HCT116 (cell line): ENCODE measurements at regions not wholly inside any gene's neighbourhood (a gene's known extent, or its start where the extent isn't known, plus 50 kb on each side); places are given as distances from the start of the nearest gene placed in this dataset.

Source experiments
- ATAC-seq: fragments of 200-7000 bp; cut with Tn5 transposase; 2 replicates; pipeline ENCODE4 v1.9.1; 2020; ENCODE audit warnings: mild to moderate bottlenecking, moderate library complexity
- BruUV-seq: library from RNA; stranded (reverse); fragments of 400-500 nt; replicated peaks from 2 replicates; lab custom pipeline; 2021; lab: Mats Ljungman, UMichigan
- CTCF ChIA-PET: fragments of 300-600 bp; sonication (Branson Sonifier 250); formaldehyde crosslinking; loops from one replicate; lab custom pipeline; 2021; ENCODE audit warnings: antibody characterized with exemption; lab: Charles Lee
- POLR2A ChIA-PET: fragments of 300-600, 350-600 bp; sonication (Branson Sonifier 250); formaldehyde crosslinking; loops from one replicate; lab custom pipeline; 2021; ENCODE audit warnings: antibody characterized with exemption; lab: Charles Lee
- RAD21 ChIA-PET, 2 experiments: fragments of 300-600 bp; sonication (Branson Sonifier 250); formaldehyde crosslinking; loops; one replicate each; lab custom pipeline; 2023; ENCODE audit warnings: low total read pairs in 2 of 2; ENCODE audit not compliant: uncharacterized antibody in 2 of 2, unreplicated experiment in 2 of 2, low non-redundant PET in 1 of 2; lab: Charles Lee
- DNase-seq: peaks from one replicate; pipeline ENCODE4 v3.0.0-alpha.2; 2010; ENCODE audit warnings: low read depth, low spot score
- H2AFZ ChIP-seq: fragments of 200-600 bp; shearing (Covaris generic), sonication (generic); 2 replicates; pipeline ENCODE4 v1.6.1; 2017; ENCODE audit warnings: low read depth, mixed run types, mixed read lengths, antibody characterized with exemption, low read length; ENCODE audit not compliant: poor library complexity, severe bottlenecking
- H3K27ac ChIP-seq: 2 replicates; pipeline ENCODE4 v1.5.1; 2012; ENCODE audit warnings: low read depth, low read length
- H3K27me3 ChIP-seq: fragments of 200-600 bp; sonication (generic); 2 replicates; pipeline ENCODE4 v1.6.1; 2016; ENCODE audit warnings: mixed run types, low read length, mixed read lengths; ENCODE audit not compliant: insufficient read depth
- H3K36me3 ChIP-seq, 2 experiments: fragments of 200-500 bp in 1 of 2; fragments of 200-600 bp in 1 of 2; sonication (Bioruptor generic) in 1 of 2; sonication (generic) in 1 of 2; 2 replicates each; pipeline versions ENCODE4 v1.5.1 to v1.6.1; 2014 to 2016; ENCODE audit warnings: low read length in 2 of 2, inconsistent platforms in 1 of 2, mixed read lengths in 1 of 2, mixed run types in 1 of 2; ENCODE audit not compliant: insufficient read depth in 2 of 2, control insufficient read depth in 1 of 2
- H3K4me1 ChIP-seq, 2 experiments: fragments of 200-600 bp in 1 of 2; sonication (generic) in 1 of 2; 2 replicates each; pipeline versions ENCODE4 v1.5.1 to v1.6.1; 2012 to 2017; ENCODE audit warnings: low read length in 2 of 2, inconsistent platforms in 1 of 2, mild to moderate bottlenecking in 1 of 2, mixed read lengths in 1 of 2, mixed run types in 1 of 2, moderate library complexity in 1 of 2; ENCODE audit not compliant: insufficient read depth in 2 of 2, control insufficient read depth in 1 of 2
- H3K4me2 ChIP-seq: fragments of 200-600 bp; sonication (generic); 2 replicates; pipeline ENCODE4 v1.6.1; 2017; ENCODE audit warnings: mixed run types, low read length, mixed read lengths
- H3K4me3 ChIP-seq, 2 experiments: fragments of 200-600 bp in 1 of 2; sonication (generic) in 1 of 2; replicated peaks in 1 of 2; 2 replicates each; pipeline ENCODE4 v1.5.1; 2011 to 2016; ENCODE audit warnings: low read length in 2 of 2, control low read depth in 1 of 2, low read depth in 1 of 2, mild to moderate bottlenecking in 1 of 2, mixed read lengths in 1 of 2, mixed run types in 1 of 2
- H3K79me2 ChIP-seq: fragments of 200-600 bp; sonication (generic); 2 replicates; pipeline ENCODE4 v1.6.1; 2017; ENCODE audit warnings: mild to moderate bottlenecking, mixed run types, low read length, moderate library complexity, mixed read lengths; ENCODE audit not compliant: insufficient read depth
- H3K9ac ChIP-seq: fragments of 200-600 bp; sonication (generic); 2 replicates; pipeline ENCODE4 v1.6.1; 2016; ENCODE audit warnings: low read length, mixed read lengths
- H3K9me2 ChIP-seq: fragments of 200-600 bp; sonication (generic), shearing (Covaris generic); 2 replicates; pipeline ENCODE4 v1.6.1; 2017; ENCODE audit warnings: mixed run types, mild to moderate bottlenecking, moderate library complexity; ENCODE audit not compliant: insufficient read depth
- H3K9me3 ChIP-seq, 2 experiments: fragments of 200-500 bp in 1 of 2; fragments of 200-600 bp in 1 of 2; sonication (Bioruptor generic) in 1 of 2; sonication (generic) in 1 of 2; 2 replicates each; pipeline ENCODE4 v1.6.1; 2014 to 2017; ENCODE audit warnings: low read length in 2 of 2, mixed read lengths in 2 of 2, inconsistent platforms in 1 of 2, low read depth in 1 of 2, mild to moderate bottlenecking in 1 of 2, mixed run types in 1 of 2, moderate library complexity in 1 of 2; ENCODE audit not compliant: control insufficient read depth in 1 of 2, insufficient read depth in 1 of 2
- H4K20me1 ChIP-seq: fragments of 200-600 bp; sonication (generic), shearing (Covaris generic); 2 replicates; pipeline ENCODE4 v1.6.1; 2017; ENCODE audit warnings: mixed run types, mild to moderate bottlenecking, moderate library complexity; ENCODE audit not compliant: insufficient read depth
- ATF3 ChIP-seq: IDR thresholded peaks from 2 replicates; pipeline ENCODE4 v1.6.1; 2012
- CBX3 ChIP-seq: IDR thresholded peaks from 2 replicates; pipeline ENCODE4 v1.6.1; 2012; ENCODE audit warnings: low read depth
- CEBPB ChIP-seq: IDR thresholded peaks from 2 replicates; pipeline ENCODE4 v1.6.1; 2012; ENCODE audit warnings: low read depth
- CTCF ChIP-seq, 3 experiments: fragments of 200-600 bp in 1 of 3; sonication (generic) in 1 of 3; IDR thresholded peaks in 2 of 3; conservative IDR thresholded peaks in 1 of 3; 2 replicates each; pipeline ENCODE4 v1.5.1; 2012 to 2017; ENCODE audit warnings: low read depth in 2 of 3, low read length in 2 of 3, antibody characterized with exemption in 1 of 3, borderline replicate concordance in 1 of 3, control low read depth in 1 of 3, mild to moderate bottlenecking in 1 of 3, mixed read lengths in 1 of 3, mixed run types in 1 of 3, moderate library complexity in 1 of 3; ENCODE audit not compliant: insufficient read depth in 1 of 3
- ELF1 ChIP-seq: IDR thresholded peaks from 2 replicates; pipeline ENCODE4 v1.6.1; 2012; ENCODE audit warnings: low read depth, borderline replicate concordance
- EZH2phosphoT487 ChIP-seq: fragments of 200-600 bp; IDR thresholded peaks from 2 replicates; pipeline ENCODE4 v1.6.1; 2018; ENCODE audit warnings: antibody characterized with exemption, borderline replicate concordance
- FOSL1 ChIP-seq: IDR thresholded peaks from 2 replicates; pipeline ENCODE4 v1.6.1; 2012; ENCODE audit warnings: low read depth
- JUND ChIP-seq: IDR thresholded peaks from 2 replicates; pipeline ENCODE4 v1.6.1; 2012
- MAX ChIP-seq: IDR thresholded peaks from 2 replicates; pipeline ENCODE4 v1.6.1; 2012
- POLR2AphosphoS5 ChIP-seq: IDR thresholded peaks from 2 replicates; pipeline ENCODE4 v1.6.1; 2011; ENCODE audit warnings: mild to moderate bottlenecking, low read depth, low read length, moderate library complexity
- REST ChIP-seq: IDR thresholded peaks from 2 replicates; pipeline ENCODE4 v1.6.1; 2012; ENCODE audit warnings: low read depth
- SP1 ChIP-seq: IDR thresholded peaks from 2 replicates; pipeline ENCODE4 v1.6.1; 2012; ENCODE audit warnings: low read depth
- SRF ChIP-seq: IDR thresholded peaks from 2 replicates; pipeline ENCODE4 v1.6.1; 2012; ENCODE audit warnings: low read depth
- TCF7L2 ChIP-seq: IDR thresholded peaks from 2 replicates; pipeline ENCODE4 v1.7.0; 2011; ENCODE audit warnings: borderline replicate concordance, inconsistent platforms; ENCODE audit not compliant: insufficient read depth, insufficient read length; ENCODE audit errors: extremely low read depth
- YY1 ChIP-seq: IDR thresholded peaks from 2 replicates; pipeline ENCODE4 v1.6.1; 2011; ENCODE audit warnings: low read length, low read depth, moderate library complexity, mild to moderate bottlenecking; ENCODE audit not compliant: insufficient replicate concordance; ENCODE audit errors: extremely low read depth
- ZBTB33 ChIP-seq: IDR thresholded peaks from 2 replicates; pipeline ENCODE4 v1.6.1; 2011; ENCODE audit warnings: mild to moderate bottlenecking, low read length, moderate library complexity; ENCODE audit not compliant: insufficient replicate concordance; ENCODE audit errors: extremely low read depth
- ZFX ChIP-seq: fragments of 450-650 bp; IDR thresholded peaks from 2 replicates; pipeline ENCODE4 v1.6.1; 2017
- ZNF274 ChIP-seq: fragments of 200-500 bp; sonication (Bioruptor generic); IDR thresholded peaks from 2 replicates; pipeline ENCODE4 v1.6.1; 2014; ENCODE audit warnings: mild to moderate bottlenecking, low read depth, low read length, inconsistent platforms
- intact Hi-C: fragments of 100-400 bp; cut with micrococcal nuclease; formaldehyde crosslinking; loops from 2 replicates; pipeline ENCODE4 v1.10.0; 2022

GRCh38 chr9:73838871-73839270, 658.3 kb upstream of the RORB start:
- H3K4me2 ChIP-seq = no peak overlapping the region
- no TSS peak for BruUV-seq
- no peak overlapping the region for H2AFZ ChIP-seq
- H4K20me1 ChIP-seq = no peaks in the 10 kb centered on the region
- no peaks in the 10 kb centered on the region for H3K27me3 ChIP-seq
- ChIA-PET CTCF (no interaction called here), POLR2A (no interaction called here), RAD21 (no interaction called here)
- ATAC-seq = no peak
- no peak for DNase-seq
- no peaks in the 10 kb centered on the region for H3K9me2 ChIP-seq
- no peak overlapping the region for H3K27ac ChIP-seq
- H3K4me3 ChIP-seq = no peak overlapping the region
- H3K36me3 ChIP-seq = no peaks in the 10 kb centered on the region
- no peak overlapping the region for H3K9ac ChIP-seq
- no peaks in the 10 kb centered on the region for H3K9me3 ChIP-seq
- TF ChIP-seq POLR2AphosphoS5 (no peak), CBX3 (no peak), SRF (no peak), ZFX (no peak), TCF7L2 (no peak), ATF3 (no peak), REST (no peak), FOSL1 (no peak), CEBPB (no peak), ZNF274 (no peak), CTCF (IDR thresholded peaks at IDR 0.05 in 2 of 3, conservative IDR thresholded peaks at IDR 0.05 in 1 of 3; ENCODE audit: borderline replicate concordance in 1 of 3, insufficient read depth in 1 of 3, low read depth in 2 of 3, low read length in 2 of 3) (no peak), MAX (no peak), ZBTB33 (no peak), EZH2phosphoT487 (no peak), JUND (no peak), SP1 (no peak), YY1 (no peak), ELF1 (no peak)
- no peaks in the 10 kb centered on the region for H3K79me2 ChIP-seq
- no peaks in the 10 kb centered on the region for H3K4me1 ChIP-seq
- intact Hi-C loops = no loop called here
